ENCODE measurements at regions not wholly inside any gene's neighbourhood (a gene's known extent, or its start where the extent isn't known, plus 50 kb on each side); places are given as distances from the start of the nearest gene placed in this dataset.

DNA sequence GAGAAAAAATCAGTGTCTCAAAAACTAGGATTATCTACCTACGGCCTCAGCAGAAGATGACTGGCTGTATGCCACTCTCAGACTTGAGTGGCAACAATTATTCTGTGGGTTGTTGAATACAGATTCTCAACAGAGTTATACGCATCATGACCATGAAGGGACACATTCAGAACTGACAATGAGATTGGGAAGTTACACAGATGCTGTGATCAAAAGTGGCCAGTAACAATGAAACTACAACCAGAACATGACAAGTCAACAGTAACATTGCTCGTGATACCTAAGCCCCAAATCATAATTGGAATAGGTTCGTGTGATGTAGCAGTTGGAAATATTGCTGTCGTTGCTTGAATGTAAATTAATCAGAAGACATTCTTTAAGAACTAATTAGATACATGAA is 957.5 kb upstream of the CDH9 start:
- Histone ChIP-seq H3K27ac (ENCODE audit: low read depth, low read length) (no peak overlapping the region), H3K36me3 (ENCODE audit: control insufficient read depth in 3 of 3, insufficient read depth in 3 of 3, low read length in 3 of 3) (no peaks in the 10 kb centered on the region), H3K4me1 (ENCODE audit: control insufficient read depth in 3 of 3, insufficient read depth in 3 of 3, low read length in 3 of 3) (no peaks in the 10 kb centered on the region), H3K27me3 (ENCODE audit: control insufficient read depth in 3 of 3, insufficient read depth in 3 of 3, low read length in 3 of 3) (no peaks in the 10 kb centered on the region), H3K9me3 (ENCODE audit: control insufficient read depth in 3 of 3, low read length in 3 of 3) (no peaks in the 10 kb centered on the region), H3K9ac (ENCODE audit: low read depth in 1 of 3, low read length in 3 of 3) (no peak overlapping the region), H3K4me3 (ENCODE audit: low read length in 3 of 3) (no peak overlapping the region)

GRCh38 chr5:27978322-27978721 is 939.9 kb upstream of the CDH9 start:
- Histone ChIP-seq H3K4me1 (ENCODE audit: control insufficient read depth in 3 of 3, insufficient read depth in 3 of 3, low read length in 3 of 3) (no peaks in the 10 kb centered on the region), H3K4me3 (ENCODE audit: low read length in 3 of 3) (no peak overlapping the region), H3K27ac (ENCODE audit: low read depth, low read length) (no peak overlapping the region), H3K9me3 (ENCODE audit: control insufficient read depth in 3 of 3, low read length in 3 of 3) (no peaks in the 10 kb centered on the region), H3K9ac (ENCODE audit: low read depth in 1 of 3, low read length in 3 of 3) (no peak overlapping the region), H3K36me3 (ENCODE audit: control insufficient read depth in 3 of 3, insufficient read depth in 3 of 3, low read length in 3 of 3) (no peaks in the 10 kb centered on the region), H3K27me3 (ENCODE audit: control insufficient read depth in 3 of 3, insufficient read depth in 3 of 3, low read length in 3 of 3) (no peaks in the 10 kb centered on the region)

GRCh38 chr5:27969157-27969556 is 930.8 kb upstream of the CDH9 start:
- H3K9ac ChIP-seq (ENCODE audit: low read depth in 1 of 3, low read length in 3 of 3), result no peak overlapping the region
- H3K27me3 ChIP-seq (ENCODE audit: control insufficient read depth in 3 of 3, insufficient read depth in 3 of 3, low read length in 3 of 3), result no peaks in the 10 kb centered on the region
- H3K4me1 ChIP-seq (ENCODE audit: control insufficient read depth in 3 of 3, insufficient read depth in 3 of 3, low read length in 3 of 3), result no peaks in the 10 kb centered on the region
- H3K27ac ChIP-seq (ENCODE audit: low read depth, low read length), result no peak overlapping the region
- peaks cover 0 to 3% (median 2%) of the 10 kb centered on the region in 3 donors for H3K9me3 ChIP-seq (ENCODE audit: control insufficient read depth in 3 of 3, low read length in 3 of 3)
- H3K36me3 ChIP-seq (ENCODE audit: control insufficient read depth in 3 of 3, insufficient read depth in 3 of 3, low read length in 3 of 3), result no peaks in the 10 kb centered on the region
- H3K4me3 ChIP-seq (ENCODE audit: low read length in 3 of 3), result no peak overlapping the region

DNA sequence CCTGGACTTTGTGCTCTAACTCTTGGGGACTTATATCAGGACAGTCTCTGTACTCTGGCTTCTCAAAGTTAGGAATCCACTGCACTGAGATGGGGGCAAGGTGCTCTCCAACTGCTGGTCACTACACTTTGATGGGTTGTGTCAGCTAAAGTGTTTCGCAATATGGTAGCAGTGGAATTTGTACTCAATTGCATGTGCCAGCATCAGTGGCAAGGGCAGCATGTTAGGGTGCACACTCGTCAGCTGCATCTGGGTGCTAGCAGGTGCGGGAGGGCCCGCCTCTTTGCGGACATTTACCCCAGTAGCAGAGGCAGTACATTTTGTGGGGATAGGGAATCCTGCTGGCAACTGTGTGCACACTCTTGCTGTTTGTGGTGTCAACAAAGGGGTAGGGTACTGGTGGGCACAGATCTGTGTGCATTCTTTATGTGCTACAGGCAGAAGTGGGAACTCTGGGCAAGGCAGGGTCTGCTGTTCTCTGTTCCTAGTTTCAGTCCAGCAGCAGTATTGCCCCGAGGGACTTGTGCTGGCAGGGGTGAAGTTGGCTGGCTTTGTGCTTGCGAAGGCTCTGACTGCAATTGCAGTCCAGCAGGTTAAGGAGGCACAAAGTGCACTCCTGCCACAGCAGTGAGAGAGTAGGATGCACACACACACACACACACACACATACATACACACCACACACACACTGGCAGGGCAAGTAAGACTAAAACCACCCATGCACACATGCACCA is 924.8 kb upstream of the CDH9 start:
- no peaks in the 10 kb centered on the region for H3K36me3 ChIP-seq (ENCODE audit: control insufficient read depth in 3 of 3, insufficient read depth in 3 of 3, low read length in 3 of 3)
- H3K9me3 ChIP-seq (ENCODE audit: control insufficient read depth in 3 of 3, low read length in 3 of 3), result peaks cover 0 to 7% (median 3%) of the 10 kb centered on the region in 3 donors
- no peak overlapping the region for H3K9ac ChIP-seq (ENCODE audit: low read depth in 1 of 3, low read length in 3 of 3)
- H3K27ac ChIP-seq (ENCODE audit: low read depth, low read length), result no peak overlapping the region
- no peak overlapping the region for H3K4me3 ChIP-seq (ENCODE audit: low read length in 3 of 3)
- H3K4me1 ChIP-seq (ENCODE audit: control insufficient read depth in 3 of 3, insufficient read depth in 3 of 3, low read length in 3 of 3), result no peaks in the 10 kb centered on the region
- no peaks in the 10 kb centered on the region for H3K27me3 ChIP-seq (ENCODE audit: control insufficient read depth in 3 of 3, insufficient read depth in 3 of 3, low read length in 3 of 3)

DNA sequence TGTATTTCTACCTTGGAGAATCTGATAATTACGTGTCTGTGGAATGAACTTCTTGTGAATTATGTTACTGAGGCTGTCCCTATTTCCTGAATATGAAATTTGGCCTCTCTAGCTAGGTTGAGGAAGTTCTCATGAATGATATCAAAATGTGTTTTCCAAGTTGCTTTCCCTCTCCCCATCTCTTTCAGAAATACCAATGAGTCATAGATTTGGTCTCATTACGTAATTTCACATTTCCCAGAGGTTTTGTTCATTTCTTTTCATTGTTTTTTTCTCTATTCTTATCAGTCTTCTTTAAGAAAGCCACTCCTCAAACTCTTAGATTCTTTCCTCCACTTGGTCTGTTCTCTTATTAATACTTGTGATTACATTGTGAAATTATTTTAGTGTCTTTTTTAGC is 923.8 kb upstream of the CDH9 start:
- Histone ChIP-seq H3K36me3 (ENCODE audit: control insufficient read depth in 3 of 3, insufficient read depth in 3 of 3, low read length in 3 of 3) (no peaks in the 10 kb centered on the region), H3K9me3 (ENCODE audit: control insufficient read depth in 3 of 3, low read length in 3 of 3) (peaks cover 0 to 7% (median 3%) of the 10 kb centered on the region in 3 donors), H3K4me3 (ENCODE audit: low read length in 3 of 3) (no peak overlapping the region), H3K9ac (ENCODE audit: low read depth in 1 of 3, low read length in 3 of 3) (no peak overlapping the region), H3K27ac (ENCODE audit: low read depth, low read length) (no peak overlapping the region), H3K4me1 (ENCODE audit: control insufficient read depth in 3 of 3, insufficient read depth in 3 of 3, low read length in 3 of 3) (no peaks in the 10 kb centered on the region), H3K27me3 (ENCODE audit: control insufficient read depth in 3 of 3, insufficient read depth in 3 of 3, low read length in 3 of 3) (no peaks in the 10 kb centered on the region)

- Histone ChIP-seq H3K9me3 (ENCODE audit: control insufficient read depth in 3 of 3, low read length in 3 of 3) (no peaks in the 10 kb centered on the region), H3K4me1 (ENCODE audit: control insufficient read depth in 3 of 3, insufficient read depth in 3 of 3, low read length in 3 of 3) (no peaks in the 10 kb centered on the region), H3K9ac (ENCODE audit: low read depth in 1 of 3, low read length in 3 of 3) (no peak overlapping the region), H3K4me3 (ENCODE audit: low read length in 3 of 3) (no peak overlapping the region), H3K36me3 (ENCODE audit: control insufficient read depth in 3 of 3, insufficient read depth in 3 of 3, low read length in 3 of 3) (no peaks in the 10 kb centered on the region), H3K27me3 (ENCODE audit: control insufficient read depth in 3 of 3, insufficient read depth in 3 of 3, low read length in 3 of 3) (no peaks in the 10 kb centered on the region), H3K27ac (ENCODE audit: low read depth, low read length) (no peak overlapping the region)
These were observed 908.7 kb upstream of the CDH9 start for GRCh38 chr5:27947088-27947487.

DNA sequence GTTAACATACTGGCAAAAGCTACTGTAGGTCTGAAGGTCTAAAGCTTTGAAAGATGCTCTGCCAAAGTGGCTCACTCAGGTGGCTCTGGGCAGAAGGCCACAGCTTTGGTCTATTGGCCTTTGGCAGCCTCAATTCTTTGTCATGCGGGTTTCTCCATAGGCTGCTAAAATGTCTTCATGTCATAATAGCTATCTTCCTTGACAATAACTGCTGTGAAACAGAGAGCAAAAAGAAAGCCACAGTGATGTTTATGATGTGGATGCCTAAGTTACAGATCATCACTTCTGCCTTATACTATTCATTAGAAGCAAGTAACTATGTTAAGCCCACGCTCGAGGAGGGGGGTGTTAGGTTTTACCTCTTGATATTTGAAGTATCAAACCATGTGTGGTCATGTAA is 906.1 kb upstream of the CDH9 start:
- Histone ChIP-seq H3K36me3 (ENCODE audit: control insufficient read depth in 3 of 3, insufficient read depth in 3 of 3, low read length in 3 of 3) (no peaks in the 10 kb centered on the region), H3K4me1 (ENCODE audit: control insufficient read depth in 3 of 3, insufficient read depth in 3 of 3, low read length in 3 of 3) (no peaks in the 10 kb centered on the region), H3K4me3 (ENCODE audit: low read length in 3 of 3) (no peak overlapping the region), H3K9ac (ENCODE audit: low read depth in 1 of 3, low read length in 3 of 3) (no peak overlapping the region), H3K27ac (ENCODE audit: low read depth, low read length) (no peak overlapping the region), H3K9me3 (ENCODE audit: control insufficient read depth in 3 of 3, low read length in 3 of 3) (no peaks in the 10 kb centered on the region), H3K27me3 (ENCODE audit: control insufficient read depth in 3 of 3, insufficient read depth in 3 of 3, low read length in 3 of 3) (no peaks in the 10 kb centered on the region)

DNA sequence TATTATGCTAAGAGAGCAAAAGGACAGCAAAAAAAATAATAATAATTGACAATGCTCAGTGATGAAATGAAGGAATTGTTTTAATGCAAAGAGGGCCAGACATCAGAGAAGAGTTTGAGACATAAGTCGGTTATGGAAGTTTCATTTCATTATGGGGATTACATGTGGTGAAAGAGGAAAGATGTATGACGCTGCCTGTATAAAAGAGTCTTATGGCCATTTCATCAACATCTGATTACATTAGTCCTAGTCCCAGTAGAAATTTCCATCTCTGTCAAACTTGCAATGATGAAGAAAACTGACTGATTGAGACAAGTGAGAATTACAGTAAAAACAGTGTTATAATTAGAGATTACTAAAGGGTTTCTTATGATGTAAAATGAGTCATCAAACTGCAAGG is 900.6 kb upstream of the CDH9 start:
- H3K27me3 ChIP-seq (ENCODE audit: control insufficient read depth in 3 of 3, insufficient read depth in 3 of 3, low read length in 3 of 3), result no peaks in the 10 kb centered on the region
- H3K4me1 ChIP-seq (ENCODE audit: control insufficient read depth in 3 of 3, insufficient read depth in 3 of 3, low read length in 3 of 3), result no peaks in the 10 kb centered on the region
- H3K9me3 ChIP-seq (ENCODE audit: control insufficient read depth in 3 of 3, low read length in 3 of 3), result no peaks in the 10 kb centered on the region
- no peak overlapping the region for H3K9ac ChIP-seq (ENCODE audit: low read depth in 1 of 3, low read length in 3 of 3)
- no peak overlapping the region for H3K27ac ChIP-seq (ENCODE audit: low read depth, low read length)
- H3K4me3 ChIP-seq (ENCODE audit: low read length in 3 of 3), result no peak overlapping the region
- no peaks in the 10 kb centered on the region for H3K36me3 ChIP-seq (ENCODE audit: control insufficient read depth in 3 of 3, insufficient read depth in 3 of 3, low read length in 3 of 3)

DNA sequence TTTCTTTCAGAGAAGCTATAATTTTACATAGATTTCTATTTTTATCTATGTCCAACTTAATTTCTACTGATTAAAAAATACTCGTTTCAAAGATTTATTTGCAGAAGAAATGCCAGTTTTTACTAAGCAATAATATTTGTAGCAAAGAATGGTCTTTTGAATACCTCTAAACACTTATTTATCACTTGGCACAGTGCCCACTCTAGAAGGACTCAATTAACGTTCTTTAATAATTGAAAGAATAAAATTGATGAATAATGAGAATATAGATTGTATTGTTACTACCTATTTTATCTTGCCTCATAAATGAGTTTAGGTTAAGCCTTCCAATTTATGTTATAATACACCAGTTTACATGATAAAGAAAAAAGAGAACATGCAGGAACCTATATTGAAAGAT is 889.7 kb upstream of the CDH9 start:
- Histone ChIP-seq H3K36me3 (ENCODE audit: control insufficient read depth in 3 of 3, insufficient read depth in 3 of 3, low read length in 3 of 3) (no peaks in the 10 kb centered on the region), H3K4me3 (ENCODE audit: low read length in 3 of 3) (no peak overlapping the region), H3K27me3 (ENCODE audit: control insufficient read depth in 3 of 3, insufficient read depth in 3 of 3, low read length in 3 of 3) (no peaks in the 10 kb centered on the region), H3K9ac (ENCODE audit: low read depth in 1 of 3, low read length in 3 of 3) (no peak overlapping the region), H3K9me3 (ENCODE audit: control insufficient read depth in 3 of 3, low read length in 3 of 3) (no peaks in the 10 kb centered on the region), H3K27ac (ENCODE audit: low read depth, low read length) (no peak overlapping the region), H3K4me1 (ENCODE audit: control insufficient read depth in 3 of 3, insufficient read depth in 3 of 3, low read length in 3 of 3) (no peaks in the 10 kb centered on the region)

DNA sequence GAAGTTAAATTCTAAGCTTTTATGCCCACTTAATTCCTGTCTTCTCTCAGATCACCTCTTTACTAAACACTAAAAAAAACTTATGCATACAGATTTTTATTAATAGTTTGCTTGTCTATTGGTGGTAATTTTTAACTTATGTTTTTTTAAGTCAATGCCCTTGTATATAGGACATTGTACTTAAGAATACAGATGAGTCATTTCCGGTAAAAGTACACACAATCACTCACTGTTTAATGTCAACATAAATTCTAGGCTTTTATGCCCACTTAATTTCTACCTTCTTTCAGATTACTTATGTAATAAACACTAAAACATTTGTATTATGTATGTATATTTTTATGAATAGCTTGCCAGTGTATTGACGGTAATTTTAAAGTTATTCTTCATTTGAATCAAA is 872.8 kb upstream of the CDH9 start:
- H3K4me1 ChIP-seq (ENCODE audit: control insufficient read depth in 3 of 3, insufficient read depth in 3 of 3, low read length in 3 of 3), result no peaks in the 10 kb centered on the region
- no peaks in the 10 kb centered on the region for H3K36me3 ChIP-seq (ENCODE audit: control insufficient read depth in 3 of 3, insufficient read depth in 3 of 3, low read length in 3 of 3)
- H3K9me3 ChIP-seq (ENCODE audit: control insufficient read depth in 3 of 3, low read length in 3 of 3), result no peaks in the 10 kb centered on the region
- no peaks in the 10 kb centered on the region for H3K27me3 ChIP-seq (ENCODE audit: control insufficient read depth in 3 of 3, insufficient read depth in 3 of 3, low read length in 3 of 3)
- H3K27ac ChIP-seq (ENCODE audit: low read depth, low read length), result no peak overlapping the region
- H3K4me3 ChIP-seq (ENCODE audit: low read length in 3 of 3), result no peak overlapping the region
- no peak overlapping the region for H3K9ac ChIP-seq (ENCODE audit: low read depth in 1 of 3, low read length in 3 of 3)

All from skeletal muscle tissue (tissue), 3 donors.